ENCODE measurements at regions not wholly inside any gene's neighbourhood (a gene's known extent, or its start where the extent isn't known, plus 50 kb on each side); places are given as distances from the start of the nearest gene placed in this dataset.

- Histone ChIP-seq H2BK120ac (ENCODE audit: low read depth, low read length) (no peak overlapping the region), H2BK5ac (ENCODE audit: low read depth, low read length, poor library complexity, severe bottlenecking) (no peak overlapping the region), H3K56ac (ENCODE audit: extremely low read depth, insufficient read depth, low read length) (no peak overlapping the region), H3K23ac (ENCODE audit: low read depth, low read length) (no peak overlapping the region), H3K9me3 (ENCODE audit: control insufficient read depth, insufficient read depth, low read length) (peaks cover 6% of the 10 kb centered on the region), H4K20me1 (ENCODE audit: insufficient read depth, low read length) (no peaks in the 10 kb centered on the region), H2AFZ (replicated peaks; ENCODE audit: low read length, poor library complexity) (no peak overlapping the region), H3K4me1 (ENCODE audit: control insufficient read depth, insufficient read depth, low read length) (no peaks in the 10 kb centered on the region), H2BK15ac (ENCODE audit: low read depth, low read length) (no peak overlapping the region), H2BK20ac (ENCODE audit: low read depth, low read length) (no peak overlapping the region), H3K4me2 (ENCODE audit: low read depth, low read length) (no peak overlapping the region), H3K79me1 (ENCODE audit: low read depth in 1 of 2, low read length in 2 of 2) (no peaks in the 10 kb centered on the region), H3K27me3 (ENCODE audit: control insufficient read depth, insufficient read depth, low read length) (no peaks in the 10 kb centered on the region), H3K9me1 (ENCODE audit: insufficient read depth, low read length) (no peaks in the 10 kb centered on the region), H4K8ac (ENCODE audit: low read depth in 2 of 2, low read length in 2 of 2) (no peak overlapping the region), H3K18ac (ENCODE audit: low read depth, low read length) (no peak overlapping the region), H4K91ac (ENCODE audit: insufficient read depth, low read depth, low read length) (no peak overlapping the region), H4K5ac (ENCODE audit: low read depth, low read length) (no peak overlapping the region), H3K9ac (ENCODE audit: low read depth, low read length) (no peak overlapping the region), H3K27ac (ENCODE audit: insufficient read depth, low read length) (no peak overlapping the region), H2AK5ac (ENCODE audit: low read depth, low read length) (no peak overlapping the region), H3K4me3 (ENCODE audit: insufficient read depth, low read depth, low read length) (no peak overlapping the region), H3K14ac (replicated peaks; ENCODE audit: low read depth, low read length) (no peak overlapping the region), H3K4ac (ENCODE audit: low read depth, low read length) (no peak overlapping the region), H3K36me3 (ENCODE audit: control insufficient read depth, insufficient read depth, low read length) (no peaks in the 10 kb centered on the region), H2AK9ac (replicated peaks; ENCODE audit: low read depth, low read length, poor library complexity) (no peak overlapping the region)
- dilution Hi-C loops (cut with HindIII; ENCODE audit: low sequenced_read_pairs, unreplicated experiment), result no loop called here
- in situ Hi-C loops (cut with MboI; ENCODE audit: low sequenced_read_pairs), result loop anchor here (25.0 kb wide), 1 partner anchor 105 kb away; no protein-coding TSS in a partner anchor
- ChIA-PET POLR2A (ENCODE audit: unreplicated experiment) (no interaction called here), CTCF (interaction anchor here (0.7 kb wide), 1 partner anchor 305 kb away, joined by 8 read pairs; no protein-coding TSS in a partner anchor)
- no CpG with 5 or more reads among the region's 4 CpGs for WGBS, 2 experiments (ENCODE audit: extremely low coverage in 2 of 2, insufficient read length in 1 of 2)
- BruUV-seq (replicated peaks), result no TSS peak
- TF ChIP-seq RFX5 (IDR thresholded peaks at IDR 0.05; ENCODE audit: low read depth, low read length) (no peak), BHLHE40 (IDR thresholded peaks at IDR 0.05; ENCODE audit: low read depth, low read length) (no peak), CHD1 (IDR thresholded peaks at IDR 0.05; ENCODE audit: low read depth, low read length) (no peak), POLR2A (IDR thresholded peaks at IDR 0.05; ENCODE audit: low read depth, low read length) (no peak), RCOR1 (IDR thresholded peaks at IDR 0.05; ENCODE audit: insufficient replicate concordance, low read length) (no peak), ELK1 (IDR thresholded peaks at IDR 0.05; ENCODE audit: borderline replicate concordance, low read depth, low read length) (no peak), CEBPB (IDR thresholded peaks at IDR 0.05; ENCODE audit: low read depth, low read length) (no peak), USF2 (IDR thresholded peaks at IDR 0.05; ENCODE audit: low read depth, low read length) (no peak), FOS (IDR thresholded peaks at IDR 0.05; ENCODE audit: low read depth, low read length) (no peak), MXI1 (IDR thresholded peaks at IDR 0.05; ENCODE audit: borderline replicate concordance, low read depth, low read length) (no peak), MAFK (IDR thresholded peaks at IDR 0.05; ENCODE audit: low read depth, low read length) (no peak)
- TF ChIP-seq, protein P1, sequence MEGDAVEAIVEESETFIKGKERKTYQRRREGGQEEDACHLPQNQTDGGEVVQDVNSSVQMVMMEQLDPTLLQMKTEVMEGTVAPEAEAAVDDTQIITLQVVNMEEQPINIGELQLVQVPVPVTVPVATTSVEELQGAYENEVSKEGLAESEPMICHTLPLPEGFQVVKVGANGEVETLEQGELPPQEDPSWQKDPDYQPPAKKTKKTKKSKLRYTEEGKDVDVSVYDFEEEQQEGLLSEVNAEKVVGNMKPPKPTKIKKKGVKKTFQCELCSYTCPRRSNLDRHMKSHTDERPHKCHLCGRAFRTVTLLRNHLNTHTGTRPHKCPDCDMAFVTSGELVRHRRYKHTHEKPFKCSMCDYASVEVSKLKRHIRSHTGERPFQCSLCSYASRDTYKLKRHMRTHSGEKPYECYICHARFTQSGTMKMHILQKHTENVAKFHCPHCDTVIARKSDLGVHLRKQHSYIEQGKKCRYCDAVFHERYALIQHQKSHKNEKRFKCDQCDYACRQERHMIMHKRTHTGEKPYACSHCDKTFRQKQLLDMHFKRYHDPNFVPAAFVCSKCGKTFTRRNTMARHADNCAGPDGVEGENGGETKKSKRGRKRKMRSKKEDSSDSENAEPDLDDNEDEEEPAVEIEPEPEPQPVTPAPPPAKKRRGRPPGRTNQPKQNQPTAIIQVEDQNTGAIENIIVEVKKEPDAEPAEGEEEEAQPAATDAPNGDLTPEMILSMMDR (conservative IDR thresholded peaks at IDR 0.05; ENCODE audit: low read depth, low read length), result no peak
- no peak for DNase-seq
- intact Hi-C loops (cut with micrococcal nuclease), result no loop called here
- no peak for ATAC-seq (ENCODE audit: low read depth)
Observed at GRCh38 chr13:103692442-103692841, 626.2 kb upstream of the SLC10A2 start.

Data from IMR-90 (cell line).